IPS-18a (cell line): ENCODE measurements at regions not wholly inside any gene's neighbourhood (a gene's known extent, or its start where the extent isn't known, plus 50 kb on each side); places are given as distances from the start of the nearest gene placed in this dataset.

Experiments
- H3K27ac ChIP-seq: one replicate; pipeline ENCODE4 v1.5.1; 2013; ENCODE audit warnings: low read length
- H3K27me3 ChIP-seq: one replicate; pipeline ENCODE4 v1.6.1; 2013; ENCODE audit warnings: mild to moderate bottlenecking, low read length; ENCODE audit not compliant: control insufficient read depth, insufficient read depth
- H3K36me3 ChIP-seq: one replicate; pipeline ENCODE4 v1.6.1; 2013; ENCODE audit warnings: low read depth, low read length; ENCODE audit not compliant: control insufficient read depth
- H3K4me1 ChIP-seq: one replicate; pipeline ENCODE4 v1.6.1; 2013; ENCODE audit warnings: low read depth, low read length; ENCODE audit not compliant: control insufficient read depth
- H3K4me3 ChIP-seq: one replicate; pipeline ENCODE4 v1.5.1; 2013; ENCODE audit warnings: low read length
- H3K9ac ChIP-seq: one replicate; pipeline ENCODE4 v1.6.1; 2013; ENCODE audit warnings: mild to moderate bottlenecking, low read length, moderate library complexity
- H3K9me3 ChIP-seq: one replicate; pipeline ENCODE4 v1.6.1; 2013; ENCODE audit warnings: low read depth, low read length; ENCODE audit not compliant: control insufficient read depth

GRCh38 chr4:45410701-45411210 lies 684.4 kb upstream of the GNPDA2 start:
- no peak overlapping the region for H3K9ac ChIP-seq
- no peak overlapping the region for H3K27ac ChIP-seq
- no peaks in the 10 kb centered on the region for H3K27me3 ChIP-seq
- H3K9me3 ChIP-seq: no peaks in the 10 kb centered on the region
- H3K4me1 ChIP-seq: no peaks in the 10 kb centered on the region
- no peaks in the 10 kb centered on the region for H3K36me3 ChIP-seq
- H3K4me3 ChIP-seq: no peak overlapping the region

- H3K36me3 ChIP-seq: no peaks in the 10 kb centered on the region
- H3K9ac ChIP-seq: no peak overlapping the region
- no peaks in the 10 kb centered on the region for H3K4me1 ChIP-seq
- no peak overlapping the region for H3K4me3 ChIP-seq
- no peaks in the 10 kb centered on the region for H3K27me3 ChIP-seq
- H3K9me3 ChIP-seq: no peaks in the 10 kb centered on the region
- H3K27ac ChIP-seq: no peak overlapping the region
These were observed 683.2 kb upstream of the GNPDA2 start for GRCh38 chr4:45409536-45409935.

GRCh38 chr4:45408996-45409395 lies 682.6 kb upstream of the GNPDA2 start:
- no peaks in the 10 kb centered on the region for H3K27me3 ChIP-seq
- H3K4me3 ChIP-seq: no peak overlapping the region
- H3K27ac ChIP-seq: no peak overlapping the region
- H3K9ac ChIP-seq: no peak overlapping the region
- H3K4me1 ChIP-seq: no peaks in the 10 kb centered on the region
- no peaks in the 10 kb centered on the region for H3K9me3 ChIP-seq
- no peaks in the 10 kb centered on the region for H3K36me3 ChIP-seq

GRCh38 chr4:45399116-45399515 lies 672.8 kb upstream of the GNPDA2 start:
- Histone ChIP-seq H3K4me1 (no peaks in the 10 kb centered on the region), H3K27ac (no peak overlapping the region), H3K9me3 (no peaks in the 10 kb centered on the region), H3K36me3 (no peaks in the 10 kb centered on the region), H3K9ac (no peak overlapping the region), H3K27me3 (no peaks in the 10 kb centered on the region), H3K4me3 (no peak overlapping the region)

GRCh38 chr4:45385306-45385705 lies 659.0 kb upstream of the GNPDA2 start:
- Histone ChIP-seq H3K27ac (no peak overlapping the region), H3K4me3 (no peak overlapping the region), H3K4me1 (no peaks in the 10 kb centered on the region), H3K27me3 (no peaks in the 10 kb centered on the region), H3K9me3 (no peaks in the 10 kb centered on the region), H3K9ac (no peak overlapping the region), H3K36me3 (no peaks in the 10 kb centered on the region)

GRCh38 chr4:45370408-45370807 lies 644.1 kb upstream of the GNPDA2 start:
- no peaks in the 10 kb centered on the region for H3K4me1 ChIP-seq

GRCh38 chr4:45368832-45369231 lies 642.5 kb upstream of the GNPDA2 start:
- Histone ChIP-seq H3K9me3 (no peaks in the 10 kb centered on the region), H3K4me1 (no peaks in the 10 kb centered on the region), H3K27ac (no peak overlapping the region), H3K4me3 (no peak overlapping the region), H3K36me3 (no peaks in the 10 kb centered on the region), H3K27me3 (no peaks in the 10 kb centered on the region), H3K9ac (no peak overlapping the region)

More at GRCh38 chr4:45370408-45370807, 644.1 kb upstream of the GNPDA2 start:
- Histone ChIP-seq H3K27me3 (no peaks in the 10 kb centered on the region), H3K4me3 (no peak overlapping the region), H3K36me3 (no peaks in the 10 kb centered on the region), H3K27ac (no peak overlapping the region), H3K9ac (no peak overlapping the region), H3K9me3 (no peaks in the 10 kb centered on the region)

GRCh38 chr4:45363931-45364330 lies 637.6 kb upstream of the GNPDA2 start:
- Histone ChIP-seq H3K4me3 (no peak overlapping the region), H3K9me3 (peaks cover 3% of the 10 kb centered on the region), H3K4me1 (peaks cover 2% of the 10 kb centered on the region), H3K27me3 (no peaks in the 10 kb centered on the region), H3K27ac (no peak overlapping the region), H3K9ac (no peak overlapping the region), H3K36me3 (no peaks in the 10 kb centered on the region)

- Histone ChIP-seq H3K4me3 (no peak overlapping the region), H3K9ac (no peak overlapping the region), H3K27me3 (no peaks in the 10 kb centered on the region), H3K27ac (no peak overlapping the region), H3K9me3 (peaks cover 3% of the 10 kb centered on the region), H3K4me1 (peaks cover 3% of the 10 kb centered on the region), H3K36me3 (no peaks in the 10 kb centered on the region)
These were observed 632.5 kb upstream of the GNPDA2 start for GRCh38 chr4:45358573-45359506.

GRCh38 chr4:45353161-45353560 lies 626.8 kb upstream of the GNPDA2 start:
- no peaks in the 10 kb centered on the region for H3K9me3 ChIP-seq
- H3K9ac ChIP-seq: no peak overlapping the region
- peaks cover 3% of the 10 kb centered on the region for H3K4me1 ChIP-seq
- no peaks in the 10 kb centered on the region for H3K27me3 ChIP-seq
- H3K4me3 ChIP-seq: no peak overlapping the region
- no peaks in the 10 kb centered on the region for H3K36me3 ChIP-seq
- no peak overlapping the region for H3K27ac ChIP-seq

- Histone ChIP-seq H3K36me3 (no peaks in the 10 kb centered on the region), H3K27ac (no peak overlapping the region), H3K4me3 (no peak overlapping the region), H3K9me3 (no peaks in the 10 kb centered on the region), H3K4me1 (peaks cover 9% of the 10 kb centered on the region), H3K9ac (no peak overlapping the region), H3K27me3 (no peaks in the 10 kb centered on the region)
These were observed 624.1 kb upstream of the GNPDA2 start for GRCh38 chr4:45350438-45350837.

- Histone ChIP-seq H3K4me3 (no peak overlapping the region), H3K27me3 (no peaks in the 10 kb centered on the region)
These were observed 623.5 kb upstream of the GNPDA2 start for GRCh38 chr4:45349859-45350258.

More at GRCh38 chr4:45349859-45350258, 623.5 kb upstream of the GNPDA2 start:
- Histone ChIP-seq H3K4me1 (peaks cover 9% of the 10 kb centered on the region), H3K27ac (no peak overlapping the region), H3K9me3 (no peaks in the 10 kb centered on the region), H3K36me3 (no peaks in the 10 kb centered on the region), H3K9ac (no peak overlapping the region)
